Renal cortex interstitium (tissue), 11 donors: ENCODE measurements at regions not wholly inside any gene's neighbourhood (a gene's known extent, or its start where the extent isn't known, plus 50 kb on each side); places are given as distances from the start of the nearest gene placed in this dataset.

Experiments
- DNase-seq, 11 donors: peaks; one replicate each; pipeline ENCODE4 v3.0.0-alpha.2; 2013; ENCODE audit warnings: low read depth in 9 of 11, low spot score in 4 of 11; ENCODE audit errors: extremely low read depth in 1 of 11

DNA sequence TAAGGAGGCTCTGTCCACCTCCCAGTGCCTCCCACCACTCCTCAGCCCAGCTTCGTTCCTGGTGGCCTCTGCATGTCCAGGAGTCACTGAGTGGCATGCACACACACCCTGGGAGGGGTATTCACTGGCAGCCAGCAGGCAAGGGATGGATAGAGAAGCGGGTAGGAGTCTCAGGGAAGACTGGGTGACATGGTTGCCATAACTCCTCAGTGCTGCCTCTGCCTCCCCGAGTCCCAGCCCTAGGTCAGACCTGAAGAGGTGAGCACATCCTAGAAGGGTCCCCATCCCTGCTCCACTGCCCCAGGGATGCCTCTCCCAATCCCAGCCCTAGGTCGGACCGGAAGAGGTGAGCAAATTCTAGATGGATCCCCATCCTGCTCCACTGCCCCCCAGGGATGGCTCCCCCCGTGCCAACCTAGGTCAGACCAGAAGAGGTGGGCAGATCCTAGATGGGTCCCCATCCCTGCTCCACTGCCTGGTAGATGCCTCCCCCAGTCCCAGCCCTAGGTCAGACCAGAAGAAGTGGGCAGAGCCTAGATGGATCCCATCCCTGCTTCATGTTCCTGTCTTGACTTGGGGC, 197.0 kb downstream of the IRF8 start:
- DNase-seq = no peak

DNA sequence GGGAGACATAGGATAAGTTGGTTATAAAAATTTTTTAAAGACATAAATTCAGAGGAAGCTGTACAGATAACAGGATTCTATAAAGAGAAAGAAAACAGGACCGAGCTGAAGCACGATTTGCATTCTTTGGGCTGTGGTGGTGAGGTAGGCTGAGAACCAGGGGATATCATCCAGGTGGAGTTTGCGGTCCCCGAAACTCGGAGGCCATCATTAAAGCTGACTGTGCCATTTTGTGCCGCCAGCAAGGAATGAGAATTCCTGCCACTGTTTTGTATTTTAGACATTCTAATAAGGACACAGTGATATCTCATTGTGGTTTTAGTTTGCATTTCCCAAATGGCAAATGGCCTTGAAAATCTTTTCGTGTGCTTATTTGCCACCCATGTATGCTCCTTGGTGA, 197.9 kb downstream of the IRF8 start:
- no peak for DNase-seq

DNA sequence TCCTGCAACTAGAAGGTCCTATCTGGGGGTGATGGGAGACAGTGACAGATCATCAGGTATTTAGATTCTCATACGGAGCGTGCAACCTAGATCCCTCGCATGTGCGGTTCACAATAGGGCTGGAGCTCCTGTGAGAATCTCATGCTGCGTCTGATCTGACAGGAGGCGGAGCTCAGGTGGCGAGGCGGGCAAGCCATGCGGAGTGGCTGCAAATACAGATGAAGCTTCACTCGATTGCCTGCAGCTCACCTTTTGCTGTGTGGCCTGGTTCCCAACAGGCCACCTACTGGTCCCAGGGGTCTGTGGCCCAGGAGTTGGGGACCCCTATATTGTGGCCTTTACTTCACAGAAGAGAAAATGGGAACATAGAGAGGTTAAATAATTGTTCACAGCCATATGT, 200.4 kb downstream of the IRF8 start:
- DNase-seq = no peak

DNA sequence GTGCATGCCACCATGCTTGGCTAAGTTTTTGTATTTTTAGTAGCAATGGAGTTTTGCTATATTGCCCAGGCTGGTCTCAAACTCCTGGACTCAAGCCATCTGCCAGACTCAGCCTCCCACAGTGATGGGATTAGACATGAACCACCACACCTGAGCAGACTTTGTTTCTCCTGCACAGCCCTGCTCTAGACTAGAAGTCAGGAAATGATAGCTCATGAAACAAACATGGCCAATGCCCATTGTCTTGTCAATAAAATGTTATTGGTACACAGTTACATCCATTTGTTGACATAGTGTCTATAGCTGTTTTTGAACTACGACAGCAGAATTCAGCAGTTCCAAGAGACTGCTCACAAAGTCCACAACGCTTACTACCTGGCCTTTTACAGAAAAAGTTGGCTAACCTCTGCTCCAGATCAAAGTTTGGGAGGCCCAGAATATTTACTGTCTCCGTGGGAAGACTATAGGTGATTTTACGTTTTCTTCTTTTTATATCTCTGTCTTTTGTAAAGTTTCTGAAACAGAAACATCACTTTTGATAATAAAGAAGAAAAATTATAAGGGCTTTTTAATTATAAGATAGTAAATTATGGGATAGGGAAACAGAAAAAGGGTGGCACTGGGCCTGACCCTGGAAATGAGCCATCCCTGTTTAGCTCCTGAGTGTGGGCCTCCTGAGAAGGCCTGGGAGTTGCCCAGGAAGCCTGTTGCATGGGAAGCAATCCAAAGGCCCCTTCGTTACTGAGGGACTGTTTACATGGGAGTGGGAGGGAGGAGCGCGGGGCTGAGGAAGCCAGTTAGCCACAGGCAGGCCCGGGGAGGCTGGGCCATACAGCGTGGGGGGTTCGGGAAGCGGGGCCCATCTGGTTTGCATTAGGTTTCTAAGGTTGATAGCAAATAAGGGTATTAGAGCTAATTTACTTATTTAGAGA, 201.5 kb downstream of the IRF8 start:
- peak in 3 of 11 donors; percentile 25 to 30 (median 29) for DNase-seq

DNA sequence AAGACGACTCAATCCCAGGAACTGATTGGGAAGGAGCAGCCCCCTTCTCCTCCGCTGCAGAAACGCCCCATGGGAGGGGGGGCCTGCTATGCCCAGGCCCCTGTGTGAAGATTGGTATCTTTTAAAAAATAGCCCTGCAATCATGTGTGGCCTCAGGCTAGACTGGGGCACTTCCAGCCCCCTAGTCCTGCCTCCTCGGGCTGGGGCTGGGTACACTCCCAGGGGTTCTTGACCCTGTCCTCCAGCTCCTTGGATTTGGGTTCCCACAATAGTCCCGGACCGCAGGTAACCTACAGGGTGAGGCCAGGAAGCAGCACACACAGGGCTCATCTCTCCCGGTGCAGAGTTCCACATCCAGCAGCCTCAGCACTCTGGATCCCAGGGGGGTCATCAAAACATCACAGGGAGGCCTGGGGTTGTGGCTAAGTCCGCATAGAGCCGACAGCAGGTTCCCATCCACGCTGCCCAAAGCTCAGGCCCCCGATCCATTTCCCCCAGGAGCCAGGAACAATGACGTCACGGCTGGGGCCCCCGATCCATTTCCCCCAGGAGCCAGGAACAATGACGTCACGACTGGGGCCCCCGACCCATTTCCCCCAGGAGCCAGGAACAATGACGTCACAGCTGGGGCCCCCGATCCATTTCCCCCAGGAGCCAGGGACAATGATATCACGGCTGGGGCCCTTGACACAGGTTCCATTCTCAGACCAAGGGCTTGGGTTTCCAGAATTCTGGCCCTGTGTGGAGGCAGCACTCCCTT, 202.4 kb downstream of the IRF8 start:
- no peak for DNase-seq

DNA sequence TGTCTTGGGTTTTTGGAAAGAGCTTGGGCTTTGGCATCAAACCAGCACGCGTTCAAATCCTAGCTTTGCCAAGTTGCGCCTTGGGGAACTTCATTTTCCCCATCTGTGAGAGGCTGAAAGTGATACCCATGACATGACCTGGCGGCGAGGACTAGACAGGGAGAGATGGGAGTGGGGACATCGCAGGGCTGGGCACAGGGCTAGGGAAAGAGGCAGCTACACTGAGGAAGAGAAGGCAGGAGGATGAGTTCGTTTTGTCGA, 202.9 kb downstream of the IRF8 start:
- no peak for DNase-seq

DNA sequence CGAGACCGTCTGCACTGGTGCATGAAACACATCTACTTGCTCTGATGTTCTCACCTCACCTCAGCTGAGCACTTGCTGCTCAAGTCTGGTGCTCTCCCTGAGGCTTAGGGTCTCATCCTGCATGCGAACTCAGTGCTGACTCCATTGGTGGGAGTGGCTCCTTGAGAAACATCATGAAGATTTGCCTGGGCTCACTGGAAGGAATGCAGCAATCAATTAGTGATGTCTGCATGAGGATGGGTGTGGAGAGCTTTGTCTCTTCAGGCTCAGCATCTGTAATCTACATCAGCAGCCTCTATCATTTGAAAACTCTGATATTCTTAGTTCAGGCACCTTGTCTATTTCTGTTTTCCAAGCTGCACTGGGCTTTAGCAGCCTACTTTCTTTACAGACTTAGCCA, 204.4 kb downstream of the IRF8 start:
- DNase-seq = no peak

DNA sequence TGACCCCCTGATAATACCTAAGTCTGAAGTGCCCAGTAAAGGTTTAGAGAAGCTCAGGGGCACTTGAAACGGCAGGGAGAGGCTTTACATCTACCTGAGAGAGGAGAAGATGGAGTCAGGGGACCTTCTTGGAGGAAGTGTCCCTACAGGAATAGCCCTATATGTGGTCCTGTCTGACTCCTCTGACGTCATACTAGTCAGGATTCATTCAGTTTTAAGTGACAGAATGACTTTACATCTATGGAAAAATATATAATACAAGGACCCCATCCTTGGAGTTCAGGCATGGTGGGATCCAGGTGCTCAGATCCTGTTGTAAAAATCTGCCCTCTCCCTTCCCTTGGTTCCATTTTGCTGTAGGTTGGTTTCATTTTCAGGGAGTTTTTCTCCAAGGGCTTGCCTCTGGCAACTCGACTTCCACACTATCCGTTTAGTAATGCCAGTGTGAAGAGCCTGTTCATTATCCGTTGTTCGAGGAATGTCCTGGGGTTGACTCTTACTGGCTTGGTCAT, 205.6 kb downstream of the IRF8 start:
- no peak for DNase-seq

DNA sequence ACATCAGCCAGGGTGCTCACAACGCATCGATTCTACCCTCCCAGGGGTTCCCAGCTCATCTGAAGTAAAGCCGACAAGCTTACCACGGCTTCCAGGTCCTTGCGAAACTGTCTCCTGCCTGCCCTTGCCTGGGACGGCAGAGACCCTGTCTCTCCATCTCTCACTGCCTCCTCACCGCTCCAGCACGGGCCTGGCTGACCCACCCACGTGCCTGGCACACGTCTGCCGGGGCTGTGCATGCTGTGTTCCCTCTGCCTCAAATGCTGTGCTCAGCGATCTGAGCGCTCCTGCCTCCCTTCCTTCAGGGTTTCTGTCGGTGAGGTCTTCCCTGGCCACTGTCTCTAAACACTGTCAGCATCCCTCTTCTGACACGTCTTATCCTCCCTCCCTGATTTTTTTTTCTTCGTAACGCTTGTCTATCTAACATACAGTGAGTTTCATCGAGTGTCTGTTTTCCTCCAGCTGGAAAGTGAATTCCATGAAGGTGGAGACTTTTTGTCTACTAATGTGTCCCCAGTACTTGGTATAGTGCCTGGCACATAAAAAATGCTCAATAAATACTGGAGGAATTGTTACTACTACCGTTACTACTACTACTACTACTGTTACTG, 208.4 kb downstream of the IRF8 start:
- no peak for DNase-seq

DNA sequence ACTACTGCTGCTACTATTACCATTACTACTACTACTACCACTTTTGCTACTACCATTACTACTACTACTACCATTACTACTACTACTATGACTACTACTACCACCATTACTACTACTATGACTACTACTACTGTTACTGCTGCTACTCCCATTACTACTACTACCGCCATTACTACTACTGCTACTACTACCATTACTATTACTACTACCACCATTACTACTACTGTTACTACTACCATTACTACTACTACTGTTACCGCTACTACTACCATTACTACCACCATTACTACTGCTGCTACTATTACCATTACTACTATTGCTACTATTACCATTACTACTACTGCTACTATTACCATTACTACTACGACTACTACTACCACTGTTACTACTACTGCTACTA, 209.1 kb downstream of the IRF8 start:
- DNase-seq = no peak

DNA sequence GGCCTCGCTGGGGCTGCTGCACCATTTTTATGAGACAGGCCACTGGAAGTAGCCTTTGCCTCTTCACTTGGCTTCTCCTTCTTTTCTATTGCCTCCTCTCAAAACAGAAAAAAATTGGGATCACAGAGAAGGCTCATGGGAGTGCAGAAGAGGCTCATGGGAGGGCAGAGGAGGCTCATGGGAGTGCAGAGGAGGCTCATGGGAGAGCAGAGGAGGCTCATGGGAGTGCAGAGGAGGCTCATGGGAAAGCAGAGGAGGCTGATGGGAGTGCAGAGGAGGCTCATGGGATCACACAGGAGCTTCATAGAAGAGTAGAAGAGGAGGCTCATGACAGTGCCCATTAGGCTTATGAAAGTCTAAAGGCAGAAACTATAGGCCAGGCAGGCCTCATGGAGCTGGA, 211.2 kb downstream of the IRF8 start:
- DNase-seq = no peak

DNA sequence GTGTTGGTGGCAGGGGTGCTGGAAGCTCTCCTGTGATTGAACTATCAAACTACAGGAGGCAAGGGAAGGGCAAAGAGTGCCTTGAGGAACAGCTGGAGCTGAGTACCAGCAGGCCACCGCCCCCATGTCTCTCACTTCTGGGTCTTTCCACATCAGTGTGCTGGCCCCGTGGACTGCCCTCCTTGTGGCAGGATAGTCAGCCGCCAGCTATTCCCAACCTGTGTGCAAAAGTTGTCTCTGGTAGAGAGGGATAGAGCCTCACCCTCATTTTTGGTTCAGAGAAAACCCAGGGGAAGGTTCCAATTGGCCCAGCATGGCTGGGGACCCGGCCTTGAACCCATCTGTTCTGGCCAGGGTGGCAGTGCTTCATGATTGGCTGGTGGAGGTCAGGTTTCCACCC, 211.8 kb downstream of the IRF8 start:
- no peak for DNase-seq

DNA sequence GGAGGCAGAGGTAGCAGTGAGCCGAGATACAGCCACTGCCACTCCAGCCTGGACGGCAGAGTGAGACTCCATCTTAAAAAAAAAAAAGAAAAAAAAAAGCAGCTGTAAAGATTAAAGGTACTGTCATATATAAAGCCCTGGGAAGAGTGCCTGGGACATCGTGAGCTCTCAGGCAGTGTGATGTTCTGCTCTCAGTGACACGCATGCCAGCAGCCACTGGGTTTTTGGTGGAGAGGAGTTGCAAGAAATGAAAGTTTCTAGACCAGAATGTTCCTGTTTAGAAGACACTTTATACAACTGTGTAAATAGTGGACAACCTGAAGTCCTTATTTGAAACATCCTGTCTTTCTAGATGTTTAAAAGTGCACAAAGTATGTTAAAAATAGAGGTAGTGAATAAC, 213.2 kb downstream of the IRF8 start:
- DNase-seq = no peak

DNA sequence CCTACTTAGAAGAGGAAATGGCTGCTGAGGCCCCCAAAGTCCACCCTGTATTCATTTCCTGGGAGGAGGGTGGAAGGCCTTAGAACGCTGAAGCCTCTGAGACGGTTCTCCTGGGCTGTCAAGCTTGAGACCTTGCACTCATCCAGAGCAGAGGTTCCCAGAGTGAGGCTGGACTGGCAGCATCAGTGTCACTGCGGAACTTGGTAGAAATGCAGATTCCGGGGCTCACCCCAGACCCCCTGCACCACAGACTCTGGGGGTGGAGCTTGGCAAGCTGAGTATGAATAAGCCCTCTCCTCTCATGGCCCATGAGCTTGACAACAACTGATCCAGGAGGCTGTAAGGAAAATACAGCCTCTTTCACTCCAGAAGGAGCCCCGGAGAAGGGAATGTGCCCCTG, 218.3 kb downstream of the IRF8 start:
- DNase-seq = no peak

DNA sequence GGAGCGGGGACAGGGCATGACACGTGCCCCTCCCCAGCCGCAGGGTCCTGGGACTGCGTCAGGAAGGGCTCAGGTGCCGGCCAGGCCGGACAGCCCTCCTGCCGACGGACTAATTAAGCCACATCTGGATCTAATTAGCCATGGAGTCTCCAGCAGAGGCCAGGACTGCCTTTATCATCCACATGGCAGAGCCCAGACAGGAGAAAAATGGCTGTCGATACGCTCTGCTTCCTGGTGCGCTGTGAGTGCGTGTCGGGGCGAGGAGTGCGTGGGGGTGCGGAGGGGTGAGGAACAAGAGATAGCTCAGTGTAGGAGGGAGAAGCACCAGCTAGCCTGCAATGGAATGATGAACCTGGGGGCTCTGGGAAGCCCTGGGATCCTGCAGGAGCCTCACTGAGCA, 218.8 kb downstream of the IRF8 start:
- peak in 1 of 11 donors; percentile 23 for DNase-seq

DNA sequence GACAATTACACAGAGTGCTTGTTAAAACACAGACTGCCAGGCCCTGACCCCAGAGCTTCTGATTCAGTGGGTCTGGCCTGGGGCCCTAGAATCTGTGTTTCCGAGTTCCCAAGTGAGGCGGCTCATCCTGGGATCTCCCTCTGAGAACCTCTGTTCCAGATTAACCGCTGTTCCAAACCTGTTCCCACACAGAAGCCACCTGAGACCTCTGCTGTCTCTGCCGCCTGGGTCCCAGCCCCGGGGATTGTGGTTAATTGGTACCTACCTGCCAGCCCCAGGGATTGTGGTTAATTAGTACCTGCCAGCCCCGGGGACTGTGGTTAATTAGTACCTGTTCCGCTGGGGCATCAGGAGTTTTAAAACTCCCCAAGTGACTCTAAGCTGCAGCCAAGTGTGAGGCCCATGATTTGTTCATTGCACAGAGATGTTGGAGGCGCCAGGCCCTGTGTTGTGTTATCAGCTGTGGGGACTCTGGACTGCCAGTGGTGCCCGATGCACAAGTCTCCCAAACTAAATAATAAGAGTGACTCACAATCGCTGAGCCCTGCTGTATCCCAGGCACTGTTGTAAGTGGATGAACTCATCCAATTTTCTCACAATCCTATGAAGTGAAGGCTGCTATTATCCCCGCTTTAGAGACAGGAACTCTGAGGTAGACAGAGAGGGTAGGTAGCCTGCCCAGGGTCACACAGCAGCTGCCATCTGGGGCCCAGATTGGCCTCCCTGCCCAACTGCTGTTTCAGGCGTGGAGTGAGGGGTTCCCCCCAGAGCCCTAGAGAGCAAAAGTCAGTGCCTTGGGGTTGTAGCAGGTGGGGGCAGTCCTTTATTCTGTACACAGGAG, 219.7 kb downstream of the IRF8 start:
- peak in 3 of 11 donors; percentile 9 to 50 (median 39) for DNase-seq

DNA sequence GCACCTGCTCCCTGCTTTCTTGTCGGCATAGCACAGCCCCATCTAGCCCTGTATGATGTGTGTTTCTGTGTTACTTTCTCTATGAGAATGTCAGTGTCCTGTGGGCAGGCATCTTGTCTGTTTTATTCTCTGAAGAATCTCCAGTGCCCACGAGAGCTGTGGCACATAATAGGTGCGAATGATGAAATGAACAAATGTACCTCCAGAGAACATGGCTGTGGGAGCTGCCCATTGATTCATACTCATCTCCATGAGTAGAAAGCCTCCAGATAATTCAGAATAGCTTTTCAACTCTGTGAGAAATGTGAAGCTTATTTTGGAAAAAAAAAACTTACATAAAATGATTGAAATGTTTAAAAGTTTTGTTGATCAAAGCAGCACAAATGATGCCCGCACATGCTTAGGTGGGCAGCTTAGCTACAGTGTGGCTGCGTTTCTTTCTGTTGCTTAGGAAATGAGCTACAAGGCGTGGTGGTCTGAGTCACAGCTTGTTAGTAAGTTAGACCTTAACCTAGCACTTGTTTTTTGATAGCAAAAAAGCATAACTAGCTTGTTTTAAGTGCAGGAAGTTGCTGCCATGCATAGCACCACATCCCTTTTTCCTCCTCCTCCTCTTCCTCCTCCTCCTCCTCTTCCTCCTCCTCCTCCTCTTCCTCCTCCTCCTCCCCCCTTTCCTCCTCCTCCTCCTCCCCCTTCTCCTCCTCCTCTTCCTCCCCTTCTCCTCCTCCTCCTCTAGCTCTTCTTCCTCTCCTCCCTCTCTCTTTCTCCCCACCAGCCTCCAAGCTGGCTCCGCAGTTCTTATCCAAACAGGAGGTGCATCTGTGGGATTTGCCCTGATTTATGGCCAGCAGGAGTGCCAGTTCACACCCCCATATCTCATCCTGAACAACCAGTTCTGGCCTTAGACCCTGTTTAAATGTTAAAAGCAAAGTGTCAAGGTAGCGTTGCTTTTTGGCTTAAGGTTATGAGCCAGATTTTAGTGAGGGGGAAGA, 221.5 kb downstream of the IRF8 start:
- DNase-seq = peak in 1 of 11 donors; percentile 33
